ENCODE measurements at regions not wholly inside any gene's neighbourhood (a gene's known extent, or its start where the extent isn't known, plus 50 kb on each side); places are given as distances from the start of the nearest gene placed in this dataset.

GRCh38 chr4:55183926-55184599 is 58.7 kb upstream of the KDR start:
- no peak for TF ChIP-seq CTCF (IDR thresholded peaks at IDR 0.05)
- TF ChIP-seq POLR2A (IDR thresholded peaks at IDR 0.05) = no peak
- peak in 1 of 2 donors; percentile 49 for DNase-seq
- intact Hi-C loops (cut with DNase I; ENCODE audit: low total_unique reads) = no loop called here

GRCh38 chr4:55184600-55185523 is 59.5 kb upstream of the KDR start:
- intact Hi-C loops (cut with DNase I; ENCODE audit: low total_unique reads) = no loop called here
- no peaks in the 10 kb centered on the region for H3K36me3 ChIP-seq

More at GRCh38 chr4:55183926-55184599, 58.7 kb upstream of the KDR start:
- no peaks in the 10 kb centered on the region for H3K9me3 ChIP-seq
- no peaks in the 10 kb centered on the region for H3K27me3 ChIP-seq
- no peaks in the 10 kb centered on the region for H3K36me3 ChIP-seq
- H3K27ac ChIP-seq = peak overlapping the region in 1 of 2 donors; percentile 17
- no peak overlapping the region for H3K4me3 ChIP-seq
- no peaks in the 10 kb centered on the region for H3K4me1 ChIP-seq

GRCh38 chr4:55186123-55186522 is 60.7 kb upstream of the KDR start:
- DNase-seq = no peak
- Histone ChIP-seq H3K27ac (no peak overlapping the region), H3K9me3 (no peaks in the 10 kb centered on the region), H3K4me3 (no peak overlapping the region), H3K27me3 (no peaks in the 10 kb centered on the region), H3K4me1 (no peaks in the 10 kb centered on the region), H3K36me3 (no peaks in the 10 kb centered on the region)
- TF ChIP-seq CTCF (IDR thresholded peaks at IDR 0.05) (peak in 1 of 4 experiments; percentile 7), POLR2A (IDR thresholded peaks at IDR 0.05) (no peak)
- intact Hi-C loops (cut with DNase I; ENCODE audit: low total_unique reads) = no loop called here

More at GRCh38 chr4:55184600-55185523, 59.5 kb upstream of the KDR start:
- TF ChIP-seq POLR2A (IDR thresholded peaks at IDR 0.05) = no peak
- TF ChIP-seq CTCF (IDR thresholded peaks at IDR 0.05) = peak in 2 of 4 experiments; percentile 2 to 5
- no peaks in the 10 kb centered on the region for H3K9me3 ChIP-seq
- no peaks in the 10 kb centered on the region for H3K27me3 ChIP-seq
- H3K4me1 ChIP-seq = no peaks in the 10 kb centered on the region
- no peak overlapping the region for H3K4me3 ChIP-seq
- peak overlapping the region in 1 of 2 donors; percentile 17 for H3K27ac ChIP-seq
- DNase-seq = peak in 1 of 2 donors; percentile 42

- Histone ChIP-seq H3K36me3 (no peaks in the 10 kb centered on the region), H3K27ac (no peak overlapping the region), H3K9me3 (no peaks in the 10 kb centered on the region), H3K27me3 (no peaks in the 10 kb centered on the region), H3K4me3 (no peak overlapping the region), H3K4me1 (no peaks in the 10 kb centered on the region)
- intact Hi-C loops (cut with DNase I; ENCODE audit: low total_unique reads) = no loop called here
- TF ChIP-seq CTCF (IDR thresholded peaks at IDR 0.05) (no peak), POLR2A (IDR thresholded peaks at IDR 0.05) (no peak)
- no peak for DNase-seq
Measured at GRCh38 chr4:55186700-55187099, 61.3 kb upstream of the KDR start.

- H3K4me1 ChIP-seq = no peaks in the 10 kb centered on the region
- no peaks in the 10 kb centered on the region for H3K9me3 ChIP-seq
- H3K27me3 ChIP-seq = no peaks in the 10 kb centered on the region
- intact Hi-C loops (cut with DNase I; ENCODE audit: low total_unique reads) = no loop called here
- no peaks in the 10 kb centered on the region for H3K36me3 ChIP-seq
- no peak overlapping the region for H3K4me3 ChIP-seq
- no peak for TF ChIP-seq CTCF (IDR thresholded peaks at IDR 0.05)
- TF ChIP-seq POLR2A (IDR thresholded peaks at IDR 0.05) = no peak
- no peak overlapping the region for H3K27ac ChIP-seq
- no peak for DNase-seq
Measured at GRCh38 chr4:55214172-55214571, 88.8 kb upstream of the KDR start.
